Esophagus muscularis mucosa (tissue), 4 donors: ENCODE measurements at regions not wholly inside any gene's neighbourhood (a gene's known extent, or its start where the extent isn't known, plus 50 kb on each side); places are given as distances from the start of the nearest gene placed in this dataset.

Experiments
- DNase-seq: peaks from one replicate; pipeline ENCODE4 v3.0.0-alpha.2; 2017; ENCODE audit errors: extremely low spot score
- H3K27ac ChIP-seq, 4 donors: fragments of 200-600 bp; sonication (generic); replicated peaks in 1 of 4; 1 replicate in 3 of 4; 2 replicates in 1 of 4; pipeline ENCODE4 v1.5.1; 2016 to 2019; ENCODE audit warnings: mild to moderate bottlenecking in 1 of 4
- H3K27me3 ChIP-seq, 4 donors: fragments of 200-600 bp; sonication (generic); one replicate each; pipeline versions ENCODE4 v1.5.1 to v1.6.0; 2016 to 2019
- H3K36me3 ChIP-seq, 4 donors: fragments of 200-600 bp; sonication (generic); one replicate each; pipeline ENCODE4 v1.5.1; 2016 to 2019
- H3K4me1 ChIP-seq, 4 donors: fragments of 200-600 bp; sonication (generic); one replicate each; pipeline ENCODE4 v1.5.1; 2016 to 2019
- H3K4me3 ChIP-seq, 4 donors: fragments of 200-600 bp; sonication (generic); 1 replicate in 2 of 4; 2 replicates in 2 of 4; pipeline ENCODE4 v1.5.1; 2016 to 2019; ENCODE audit warnings: mild to moderate bottlenecking in 4 of 4, moderate library complexity in 1 of 4
- H3K9me3 ChIP-seq, 4 donors: fragments of 200-600 bp; sonication (generic); 1 replicate in 3 of 4; 2 replicates in 1 of 4; pipeline ENCODE4 v1.5.1; 2016 to 2019
- CTCF ChIP-seq, 3 experiments: fragments of 200-600 bp in 2 of 3; fragments of 450-650 bp in 1 of 3; sonication (generic) in 2 of 3; IDR thresholded peaks; one replicate each; pipeline ENCODE4 v1.5.1; 2017 to 2019; ENCODE audit warnings: antibody characterized with exemption in 3 of 3, mild to moderate bottlenecking in 2 of 3, moderate library complexity in 1 of 3
- EP300 ChIP-seq: sonication (generic); formaldehyde crosslinking; IDR thresholded peaks from one replicate; pipeline ENCODE4 v1.6.1; 2017; ENCODE audit warnings: antibody characterized with exemption
- POLR2A ChIP-seq: fragments of 450-650 bp; IDR thresholded peaks from one replicate; pipeline ENCODE4 v1.6.1; 2017; ENCODE audit warnings: antibody characterized with exemption, moderate library complexity, mild to moderate bottlenecking, low read depth
- POLR2AphosphoS5 ChIP-seq, 2 donors: sonication (generic); formaldehyde crosslinking; IDR thresholded peaks; one replicate each; pipeline ENCODE4 v1.6.1; 2017; ENCODE audit warnings: antibody characterized with exemption in 2 of 2
- WGBS: methylation state at CpG from one replicate; pipeline ENCODE4 v1.1.5; 2018; 5-methylcytosine and 5-hydroxymethylcytosine counted together
- intact Hi-C: fragments of 100-400 bp; cut with DNase I; formaldehyde crosslinking; loops from one replicate; pipeline ENCODE4 v1.15.1; 2023

DNA sequence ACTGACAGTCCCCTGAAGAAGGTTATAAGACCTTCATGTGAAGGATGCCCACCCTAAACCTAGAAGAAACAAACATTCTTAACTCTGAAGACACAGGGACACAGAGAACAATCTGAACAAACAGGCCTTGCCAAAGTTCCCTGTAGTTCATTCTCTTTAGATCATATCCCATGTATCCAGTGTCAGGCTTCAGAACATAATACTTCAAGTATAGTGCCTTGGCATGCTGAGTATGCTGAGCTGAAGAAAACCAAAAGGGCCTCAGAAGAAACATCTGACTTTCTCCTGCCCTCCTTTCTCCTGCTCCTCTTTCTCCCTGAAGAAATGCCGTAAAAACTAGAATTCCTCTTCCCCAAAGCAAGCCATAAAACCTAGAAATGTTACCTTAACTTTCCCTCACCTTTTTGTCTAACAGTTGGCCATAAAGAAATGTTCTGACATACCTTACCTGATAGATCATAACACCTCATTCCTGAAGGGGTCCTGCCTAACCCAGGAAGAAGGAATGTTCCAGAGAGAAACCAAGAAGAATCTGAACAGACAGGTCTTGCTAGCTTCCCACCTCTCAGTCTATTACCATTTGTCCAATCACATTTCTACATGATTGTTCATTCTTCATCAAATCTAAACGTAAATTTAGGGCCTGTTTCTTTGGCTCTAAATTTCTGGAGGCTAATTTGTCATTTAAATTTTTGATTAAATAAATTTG lies 160.1 kb upstream of the ZC3H15 start:
- TF ChIP-seq POLR2AphosphoS5 (IDR thresholded peaks at IDR 0.05), result no peak
- no peaks in the 10 kb centered on the region for H3K4me1 ChIP-seq
- no peak for DNase-seq
- H3K27ac ChIP-seq, result no peak overlapping the region
- H3K4me3 ChIP-seq, result no peak overlapping the region
- 93% methylated on average over 2 of the region's 2 CpGs for WGBS
- H3K9me3 ChIP-seq, result peaks cover 0 to 24% (median 12%) of the 10 kb centered on the region in 4 donors
- intact Hi-C loops, result no loop called here
- no peaks in the 10 kb centered on the region for H3K27me3 ChIP-seq
- H3K36me3 ChIP-seq, result no peaks in the 10 kb centered on the region

GRCh38 chr2:186327251-186327868 lies 158.7 kb upstream of the ZC3H15 start:
- H3K27me3 ChIP-seq, result no peaks in the 10 kb centered on the region
- TF ChIP-seq EP300 (no peak), POLR2A (no peak), CTCF (IDR thresholded peaks at IDR 0.05) (no peak), POLR2AphosphoS5 (IDR thresholded peaks at IDR 0.05) (no peak)
- no peak overlapping the region for H3K27ac ChIP-seq
- no peak overlapping the region for H3K4me3 ChIP-seq
- H3K36me3 ChIP-seq, result no peaks in the 10 kb centered on the region
- 93% methylated on average over 3 of the region's 3 CpGs for WGBS
- peaks cover 0 to 20% (median 12%) of the 10 kb centered on the region in 4 donors for H3K9me3 ChIP-seq
- intact Hi-C loops, result no loop called here
- H3K4me1 ChIP-seq, result no peaks in the 10 kb centered on the region
- DNase-seq, result no peak

GRCh38 chr2:186328838-186329237 lies 157.2 kb upstream of the ZC3H15 start:
- TF ChIP-seq EP300 (no peak), POLR2AphosphoS5 (IDR thresholded peaks at IDR 0.05) (no peak), POLR2A (no peak), CTCF (IDR thresholded peaks at IDR 0.05) (no peak)
- no peak overlapping the region for H3K27ac ChIP-seq
- peaks cover 0 to 11% (median 4%) of the 10 kb centered on the region in 4 donors for H3K9me3 ChIP-seq
- H3K4me3 ChIP-seq, result no peak overlapping the region
- H3K27me3 ChIP-seq, result no peaks in the 10 kb centered on the region
- H3K36me3 ChIP-seq, result no peaks in the 10 kb centered on the region
- H3K4me1 ChIP-seq, result no peaks in the 10 kb centered on the region
- DNase-seq, result no peak
- intact Hi-C loops, result no loop called here

DNA sequence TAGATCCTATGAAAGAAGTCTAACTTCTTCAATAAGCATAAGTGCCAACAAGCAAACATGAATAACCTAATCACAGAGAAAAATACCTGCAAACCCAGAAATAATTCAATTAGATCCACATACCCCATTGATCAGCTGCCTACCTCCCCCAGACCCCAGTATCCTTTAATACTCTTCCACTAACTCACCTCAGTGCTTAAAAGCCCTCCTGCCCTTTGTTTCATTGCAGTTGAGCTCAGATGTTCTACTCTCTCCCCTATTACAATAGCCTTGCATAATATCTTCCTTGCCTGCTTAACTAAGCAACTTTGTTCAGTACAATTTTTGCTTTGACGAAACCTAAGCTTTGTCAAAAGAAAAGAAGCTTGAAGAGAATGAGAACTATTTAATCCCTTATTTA lies 156.0 kb upstream of the ZC3H15 start:
- Histone ChIP-seq H3K9me3 (peaks cover 0 to 6% (median 0%) of the 10 kb centered on the region in 4 donors), H3K36me3 (no peaks in the 10 kb centered on the region), H3K4me1 (no peaks in the 10 kb centered on the region), H3K27ac (no peak overlapping the region), H3K4me3 (no peak overlapping the region), H3K27me3 (no peaks in the 10 kb centered on the region)
- TF ChIP-seq POLR2A, result no peak
- TF ChIP-seq EP300, result no peak
- no peak for TF ChIP-seq POLR2AphosphoS5 (IDR thresholded peaks at IDR 0.05)
- no peak for TF ChIP-seq CTCF (IDR thresholded peaks at IDR 0.05)
- intact Hi-C loops, result no loop called here
- WGBS, result 94% methylated on average over 1 of the region's 1 CpG
- no peak for DNase-seq

GRCh38 chr2:186339716-186340115 lies 146.3 kb upstream of the ZC3H15 start:
- 97% methylated on average over 1 of the region's 1 CpG for WGBS
- no peaks in the 10 kb centered on the region for H3K36me3 ChIP-seq
- peaks cover 0 to 4% (median 0%) of the 10 kb centered on the region in 4 donors for H3K9me3 ChIP-seq
- intact Hi-C loops, result no loop called here
- no peak overlapping the region for H3K4me3 ChIP-seq
- TF ChIP-seq CTCF (IDR thresholded peaks at IDR 0.05) (no peak), POLR2A (no peak), POLR2AphosphoS5 (IDR thresholded peaks at IDR 0.05) (no peak), EP300 (no peak)
- H3K27ac ChIP-seq, result no peak overlapping the region
- no peak for DNase-seq
- no peaks in the 10 kb centered on the region for H3K27me3 ChIP-seq
- no peaks in the 10 kb centered on the region for H3K4me1 ChIP-seq
